ENCODE measurements at regions not wholly inside any gene's neighbourhood (a gene's known extent, or its start where the extent isn't known, plus 50 kb on each side); places are given as distances from the start of the nearest gene placed in this dataset.

GRCh38 chr1:175862408-175862807, 119.0 kb upstream of the TNR start:
- TF ChIP-seq CTCF (IDR thresholded peaks at IDR 0.05 in 2 of 3, conservative IDR thresholded peaks at IDR 0.05 in 1 of 3; ENCODE audit: borderline replicate concordance in 1 of 3, insufficient read depth in 1 of 3, low read depth in 2 of 3, low read length in 2 of 3) (no peak), EZH2 (IDR thresholded peaks at IDR 0.05) (no peak), CEBPB (IDR thresholded peaks at IDR 0.05; ENCODE audit: low read depth) (no peak), JUND (IDR thresholded peaks at IDR 0.05) (no peak), REST (IDR thresholded peaks at IDR 0.05; ENCODE audit: low read depth) (no peak), POLR2A (IDR thresholded peaks at IDR 0.05; ENCODE audit: borderline replicate concordance, extremely low read depth, insufficient read depth, insufficient read length) (no peak)
